ENCODE measurements at regions not wholly inside any gene's neighbourhood (a gene's known extent, or its start where the extent isn't known, plus 50 kb on each side); places are given as distances from the start of the nearest gene placed in this dataset.

DNA sequence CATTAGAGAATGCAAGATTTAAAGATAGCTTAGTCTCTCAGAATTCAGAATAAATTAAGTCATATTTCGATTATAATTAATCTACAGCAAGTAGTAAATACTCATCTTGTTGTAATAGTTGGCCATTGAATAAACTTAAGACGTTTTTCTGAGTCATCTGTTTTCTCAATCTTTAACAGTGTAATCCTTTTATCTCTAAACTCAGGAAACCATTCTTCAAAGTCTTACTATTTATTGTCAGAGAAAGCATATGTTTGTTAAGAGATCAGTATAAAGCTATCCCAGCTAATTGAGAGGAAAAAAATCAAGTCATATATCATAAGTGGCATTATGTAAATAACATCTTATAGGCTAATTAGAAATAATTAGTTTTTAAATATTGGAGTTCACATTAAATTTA lies 201.2 kb upstream of the ADAMTS5 start:
- no peak for DNase-seq (ENCODE audit: low spot score)
- in situ Hi-C loops (cut with HindIII; ENCODE audit: low sequenced_read_pairs): no loop called here

DNA sequence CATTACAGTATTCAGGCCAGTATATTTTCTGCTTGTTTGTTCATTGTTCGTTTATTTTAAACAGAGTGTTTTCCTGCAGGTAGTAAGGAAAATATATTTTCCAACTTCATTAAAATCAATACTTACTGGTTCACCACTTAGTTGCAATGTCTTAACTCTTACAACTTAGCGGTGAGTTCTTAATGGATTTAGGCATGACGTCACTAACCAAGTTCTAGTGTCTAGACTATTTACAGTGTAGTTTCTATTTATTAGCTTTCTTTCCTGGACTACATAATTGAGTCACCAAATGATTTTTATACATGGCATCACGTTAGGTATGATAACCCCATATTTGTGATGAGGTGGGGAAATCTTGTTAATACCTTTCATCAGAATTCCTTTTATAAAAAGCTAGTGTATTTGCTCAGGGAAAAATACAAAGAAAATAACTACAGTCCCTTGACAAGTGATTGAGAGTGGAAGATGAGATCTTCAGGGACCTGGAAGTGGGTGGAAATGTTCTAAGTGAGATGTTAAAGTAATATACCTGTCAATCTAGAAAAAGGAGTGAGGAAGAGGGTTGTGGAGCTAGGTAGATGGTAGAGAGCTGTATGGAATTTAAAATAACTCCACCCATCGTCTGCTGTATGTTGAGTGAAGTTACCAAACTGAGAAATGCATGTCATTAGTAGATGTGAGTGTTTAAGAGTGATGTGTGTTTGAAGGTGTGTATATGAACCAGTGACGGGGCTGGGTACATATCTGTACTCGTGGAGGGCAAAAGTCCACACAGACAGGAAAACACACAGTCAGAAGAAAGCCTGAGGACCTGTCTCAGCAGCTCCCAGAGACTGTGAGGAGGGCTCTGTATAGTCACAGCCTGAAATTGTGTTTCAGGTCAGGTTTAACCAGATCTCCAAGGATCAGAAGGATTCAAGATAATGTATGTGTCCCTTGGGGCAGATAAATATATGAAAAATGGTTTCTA lies 197.6 kb upstream of the ADAMTS5 start:
- in situ Hi-C loops (cut with HindIII; ENCODE audit: low sequenced_read_pairs): no loop called here
- no peak for DNase-seq (ENCODE audit: low spot score)

DNA sequence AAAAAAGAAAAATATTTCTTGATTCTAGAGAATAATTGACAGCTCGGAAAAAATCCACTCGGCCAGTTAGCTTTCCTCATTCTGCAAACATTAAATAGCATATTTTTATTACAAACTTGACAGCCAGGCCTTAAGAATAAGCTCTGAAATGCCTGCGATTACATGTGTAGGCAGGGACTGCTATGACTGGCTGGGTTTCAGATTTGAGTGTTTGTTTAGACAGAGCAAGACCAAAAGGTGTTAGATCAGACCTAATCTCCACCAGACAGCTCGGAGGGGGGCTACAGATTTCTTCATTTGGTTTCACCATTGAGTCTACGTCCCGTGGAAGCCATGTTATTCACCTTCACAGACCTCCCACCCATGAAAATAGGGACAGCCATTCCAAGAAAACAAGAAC lies 192.1 kb upstream of the ADAMTS5 start:
- DNase-seq (ENCODE audit: low spot score): no peak
- in situ Hi-C loops (cut with HindIII; ENCODE audit: low sequenced_read_pairs): no loop called here

- no peak for DNase-seq (ENCODE audit: low spot score)
- in situ Hi-C loops (cut with HindIII; ENCODE audit: low sequenced_read_pairs): no loop called here
Observed at GRCh38 chr21:27157097-27157496, 190.2 kb upstream of the ADAMTS5 start.

DNA sequence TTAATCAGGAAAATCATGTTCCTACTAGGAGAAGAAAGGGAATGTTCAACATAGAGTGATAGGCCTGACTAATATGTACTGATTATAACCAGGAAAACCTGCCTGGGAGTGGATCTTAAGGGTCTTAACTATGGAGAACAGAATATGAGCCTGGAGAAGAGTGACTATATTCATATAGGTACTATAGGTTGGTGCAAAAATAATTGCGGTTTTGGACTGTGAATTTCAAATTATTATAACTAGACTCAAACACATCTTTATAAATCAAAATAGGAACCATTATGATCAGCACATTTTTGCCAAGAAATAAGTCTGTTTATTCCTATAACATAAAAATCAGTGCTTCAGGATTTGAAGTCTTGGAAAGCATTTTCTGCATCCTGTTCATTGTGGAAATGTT lies 189.8 kb upstream of the ADAMTS5 start:
- in situ Hi-C loops (cut with HindIII; ENCODE audit: low sequenced_read_pairs): no loop called here
- DNase-seq (ENCODE audit: low spot score): no peak

GRCh38 chr21:27155130-27155500 lies 188.2 kb upstream of the ADAMTS5 start:
- in situ Hi-C loops (cut with HindIII; ENCODE audit: low sequenced_read_pairs): no loop called here
- DNase-seq (ENCODE audit: low spot score): no peak

DNA sequence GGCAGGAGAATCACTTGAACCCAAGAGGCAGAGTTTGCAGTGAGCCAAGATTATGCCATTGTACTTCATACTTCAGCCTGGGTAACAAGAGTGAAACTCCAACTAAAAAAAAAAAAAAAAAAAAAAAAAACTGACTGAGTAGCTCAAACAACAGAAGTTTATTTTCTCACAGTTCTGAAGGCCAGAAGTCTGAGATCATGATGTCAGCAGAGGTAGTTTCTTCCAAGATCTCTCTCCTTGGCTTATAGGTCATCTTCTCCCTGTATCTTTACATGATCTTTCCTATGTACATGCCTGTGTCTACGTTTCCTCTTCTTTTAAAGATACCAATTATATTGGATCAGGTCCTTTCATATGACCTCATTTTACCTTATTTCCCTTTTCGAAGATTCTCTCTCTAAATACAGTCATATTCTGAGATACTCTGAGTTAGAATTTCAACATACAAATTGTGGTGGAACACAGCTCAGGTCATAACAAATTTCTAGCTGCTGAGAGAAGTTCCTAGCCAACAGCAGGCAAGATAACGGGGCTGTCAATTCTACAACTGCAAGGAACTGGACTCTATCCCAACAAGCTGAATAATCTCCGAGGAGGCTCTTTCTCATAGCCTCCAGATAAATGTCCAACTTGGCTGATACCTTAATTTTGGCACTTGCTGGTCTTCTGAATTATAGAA lies 187.7 kb upstream of the ADAMTS5 start:
- in situ Hi-C loops (cut with HindIII; ENCODE audit: low sequenced_read_pairs): no loop called here
- DNase-seq (ENCODE audit: low spot score): no peak

GRCh38 chr21:27152996-27153395 lies 186.1 kb upstream of the ADAMTS5 start:
- in situ Hi-C loops (cut with HindIII; ENCODE audit: low sequenced_read_pairs): no loop called here
- no peak for DNase-seq (ENCODE audit: low spot score)

DNA sequence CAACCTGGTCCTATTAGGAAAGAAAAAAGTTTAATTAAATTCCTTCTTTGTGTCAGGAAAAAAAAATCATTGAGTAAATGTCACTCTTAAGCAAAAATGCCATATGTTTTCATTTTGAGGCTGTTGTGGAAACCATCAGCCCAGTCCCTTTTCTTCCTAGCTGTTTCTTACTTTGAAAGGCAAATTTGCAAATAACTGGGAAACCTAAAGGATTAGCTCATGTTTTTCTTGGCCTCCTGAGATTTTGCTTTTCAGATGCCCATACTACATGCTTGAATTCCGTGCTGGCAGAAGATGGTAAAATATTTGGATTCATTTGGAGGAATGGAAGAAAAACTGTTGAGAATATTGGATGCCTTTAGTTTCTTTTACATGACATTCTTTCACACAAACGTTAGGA lies 182.1 kb upstream of the ADAMTS5 start:
- in situ Hi-C loops (cut with HindIII; ENCODE audit: low sequenced_read_pairs): no loop called here
- DNase-seq (ENCODE audit: low spot score): no peak

GRCh38 chr21:27146268-27146667 lies 179.4 kb upstream of the ADAMTS5 start:
- in situ Hi-C loops (cut with HindIII; ENCODE audit: low sequenced_read_pairs): no loop called here
- DNase-seq (ENCODE audit: low spot score): no peak

DNA sequence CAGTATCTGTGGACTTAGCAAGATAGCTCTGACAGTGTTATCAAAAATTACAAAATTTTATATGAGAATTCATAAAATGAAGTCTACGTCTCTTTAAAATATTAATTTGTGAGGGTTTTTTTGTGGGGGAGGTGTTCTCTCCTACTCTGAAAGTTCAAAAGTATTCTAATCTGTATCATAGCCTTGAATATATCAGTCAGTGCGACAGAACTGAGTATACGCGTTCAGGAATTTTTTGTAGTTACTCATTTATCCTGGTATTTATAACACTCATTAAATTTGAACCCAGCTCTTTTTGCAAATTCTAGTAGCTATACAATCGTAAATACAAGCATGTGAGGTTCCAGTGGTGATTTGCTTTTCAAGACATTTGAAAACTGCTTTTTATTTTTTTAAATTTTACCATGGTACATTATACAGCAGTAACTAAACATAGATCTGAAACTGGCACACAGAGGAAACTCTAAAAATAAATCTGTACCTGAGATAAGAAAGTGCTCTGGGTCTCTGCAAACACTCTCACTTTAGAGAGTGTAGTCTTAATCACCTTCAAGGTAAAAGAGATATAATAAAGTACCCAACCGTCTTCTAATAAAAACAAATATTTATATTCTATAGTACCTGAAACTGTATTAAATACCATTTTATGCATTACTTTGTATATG lies 178.4 kb upstream of the ADAMTS5 start:
- in situ Hi-C loops (cut with HindIII; ENCODE audit: low sequenced_read_pairs): no loop called here
- no peak for DNase-seq (ENCODE audit: low spot score)

GRCh38 chr21:27143476-27143875 lies 176.6 kb upstream of the ADAMTS5 start:
- DNase-seq (ENCODE audit: low spot score): no peak
- in situ Hi-C loops (cut with HindIII; ENCODE audit: low sequenced_read_pairs): no loop called here

GRCh38 chr21:27139526-27139925 lies 172.6 kb upstream of the ADAMTS5 start:
- peak; percentile 19 for DNase-seq (ENCODE audit: low spot score)

GRCh38 chr21:27134516-27134915 lies 167.6 kb upstream of the ADAMTS5 start:
- in situ Hi-C loops (cut with HindIII; ENCODE audit: low sequenced_read_pairs): no loop called here

More at GRCh38 chr21:27139526-27139925, 172.6 kb upstream of the ADAMTS5 start:
- in situ Hi-C loops (cut with HindIII; ENCODE audit: low sequenced_read_pairs): no loop called here

DNA sequence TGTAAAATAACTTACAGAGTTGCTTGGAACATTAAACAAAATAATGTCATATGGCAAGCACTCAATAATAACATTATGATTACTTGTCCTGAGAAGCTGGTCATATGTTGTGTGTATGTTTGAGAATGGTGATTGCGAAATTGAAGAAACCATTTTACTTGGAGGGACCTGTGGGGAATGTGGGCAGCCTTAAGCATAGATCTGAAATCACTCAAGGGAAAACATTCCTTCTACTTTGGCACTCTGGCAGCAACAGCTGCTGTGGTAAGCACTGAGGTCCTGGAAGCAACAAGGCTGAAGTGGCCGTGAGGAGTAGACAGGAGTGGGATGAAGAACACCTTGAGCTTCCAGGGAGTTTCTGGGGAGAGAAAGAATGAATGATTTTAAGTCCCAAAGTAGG lies 165.4 kb upstream of the ADAMTS5 start:
- DNase-seq (ENCODE audit: low spot score): no peak
- in situ Hi-C loops (cut with HindIII; ENCODE audit: low sequenced_read_pairs): no loop called here

More at GRCh38 chr21:27134516-27134915, 167.6 kb upstream of the ADAMTS5 start:
- DNase-seq (ENCODE audit: low spot score): peak; percentile 80

- DNase-seq (ENCODE audit: low spot score): no peak
- in situ Hi-C loops (cut with HindIII; ENCODE audit: low sequenced_read_pairs): no loop called here
Observed at GRCh38 chr21:27130154-27130553, 163.3 kb upstream of the ADAMTS5 start.

DNA sequence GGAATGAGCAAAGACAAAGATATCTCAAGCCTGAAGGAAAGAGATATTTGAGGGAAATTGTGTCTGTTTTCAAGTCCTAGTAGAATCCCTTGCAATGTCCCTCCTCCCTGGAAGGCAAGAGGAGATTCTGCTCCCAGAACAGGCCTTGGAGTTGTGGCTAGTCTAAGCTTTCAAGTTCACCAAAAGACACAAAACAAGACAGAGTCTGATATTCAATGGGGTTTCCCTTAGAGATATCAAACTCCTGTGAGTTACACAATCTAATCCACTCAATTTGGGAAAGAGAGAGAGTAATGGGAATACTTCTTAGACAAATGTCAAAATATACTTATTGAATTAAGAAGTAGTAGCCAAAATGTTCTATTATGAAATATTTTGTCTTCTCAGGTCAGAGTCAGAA lies 162.8 kb upstream of the ADAMTS5 start:
- in situ Hi-C loops (cut with HindIII; ENCODE audit: low sequenced_read_pairs): no loop called here
- no peak for DNase-seq (ENCODE audit: low spot score)

DNA sequence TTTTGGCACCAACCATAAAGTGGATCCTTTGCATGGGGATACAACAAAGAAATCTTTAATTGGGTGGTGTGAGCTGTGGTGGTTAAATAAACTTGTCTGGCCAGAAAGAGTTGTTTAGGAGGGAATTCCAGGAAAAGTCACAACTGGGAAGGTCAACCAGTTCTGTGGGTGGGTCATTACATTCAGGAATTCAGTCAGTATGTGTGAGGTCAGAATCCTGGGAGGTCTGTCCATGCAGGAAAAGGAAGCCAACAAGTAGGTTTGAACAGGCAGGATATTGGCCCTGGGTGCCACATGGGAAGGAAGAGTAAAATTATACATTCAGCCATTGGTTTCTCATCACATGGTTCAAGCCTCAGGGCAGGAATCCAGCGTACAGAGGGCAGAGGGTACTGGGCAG lies 162.3 kb upstream of the ADAMTS5 start:
- in situ Hi-C loops (cut with HindIII; ENCODE audit: low sequenced_read_pairs): no loop called here
- DNase-seq (ENCODE audit: low spot score): no peak

DNA sequence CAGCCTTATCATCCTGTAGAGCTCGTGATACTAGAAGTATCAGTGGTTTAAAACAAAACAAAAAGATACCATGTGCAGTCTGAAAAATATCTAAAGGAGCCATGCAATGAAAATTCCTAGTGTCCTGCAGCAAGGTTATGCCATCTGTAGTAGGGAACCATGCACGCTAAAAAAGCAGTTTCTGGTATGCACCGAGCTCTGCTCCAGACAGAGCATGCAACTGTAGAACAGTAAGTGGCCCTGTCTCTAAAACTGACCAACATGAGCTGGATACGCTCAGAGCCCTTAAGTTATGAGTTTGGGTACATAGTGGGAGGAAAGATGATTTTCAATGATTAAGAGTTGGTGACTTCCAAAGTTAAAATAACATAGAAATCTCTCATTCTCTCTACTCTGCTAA lies 159.3 kb upstream of the ADAMTS5 start:
- in situ Hi-C loops (cut with HindIII; ENCODE audit: low sequenced_read_pairs): no loop called here
- DNase-seq (ENCODE audit: low spot score): no peak

DNA sequence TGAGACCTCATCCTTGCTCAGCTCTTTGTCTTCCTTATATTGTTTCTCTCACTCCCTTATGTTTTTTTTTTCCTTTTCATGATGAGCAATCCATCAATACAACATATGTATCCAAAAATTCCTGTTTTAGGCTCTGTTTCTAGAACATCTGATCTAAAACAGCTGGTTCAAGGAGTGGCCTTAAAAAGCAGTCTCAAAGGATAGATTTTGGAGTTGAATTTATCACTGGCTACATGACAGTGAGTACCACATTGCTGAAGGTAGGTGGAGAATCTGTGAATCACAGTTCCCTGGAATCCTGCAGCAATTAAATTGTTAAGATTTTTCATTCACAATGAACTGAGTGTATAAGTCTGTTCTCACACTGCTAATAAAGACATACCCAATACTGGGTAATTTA lies 155.8 kb upstream of the ADAMTS5 start:
- DNase-seq (ENCODE audit: low spot score): no peak
- in situ Hi-C loops (cut with HindIII; ENCODE audit: low sequenced_read_pairs): no loop called here

Data from G401 (cell line).